Erythroblast (primary cell): ENCODE measurements at regions not wholly inside any gene's neighbourhood (a gene's known extent, or its start where the extent isn't known, plus 50 kb on each side); places are given as distances from the start of the nearest gene placed in this dataset.

ENCODE experiments used
- DNase-seq, 2 experiments: peaks; one replicate each; lab custom pipeline; 2025; lab: John Stamatoyannopoulos, UW
- GATA1 ChIP-seq: IDR thresholded peaks from 2 replicates; pipeline ENCODE4 v1.6.1; 2011; ENCODE audit warnings: low read depth, mild to moderate bottlenecking, control low read depth, low read length, moderate library complexity
- POLR2A ChIP-seq: IDR thresholded peaks from 2 replicates; pipeline ENCODE4 v1.6.1; 2011; ENCODE audit warnings: mild to moderate bottlenecking, low read length

GRCh38 chr2:21996339-21996738, 872.6 kb downstream of the TDRD15 start:
- no peak for DNase-seq
- TF ChIP-seq POLR2A = no peak
- no peak for TF ChIP-seq GATA1

DNA sequence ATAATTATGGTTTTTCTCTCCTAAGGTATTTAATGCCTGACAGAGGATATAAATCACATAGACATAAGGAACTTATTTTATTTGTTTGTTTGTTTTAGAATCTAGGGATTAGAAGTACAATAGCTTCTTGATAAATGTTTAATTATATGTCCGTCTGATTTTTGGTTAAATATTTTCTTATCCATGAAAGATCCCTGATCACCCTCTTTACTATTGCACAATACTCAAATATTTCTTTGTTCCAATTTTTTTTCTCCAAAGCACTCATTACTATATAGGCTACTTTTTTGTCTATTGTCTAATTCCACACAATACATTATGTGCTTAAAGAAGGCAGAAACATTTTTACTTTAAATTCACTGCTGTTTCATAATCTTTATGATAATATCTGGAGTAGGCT, 875.8 kb downstream of the TDRD15 start:
- no peak for TF ChIP-seq POLR2A
- TF ChIP-seq GATA1 = no peak
- DNase-seq = no peak

- DNase-seq = no peak
- TF ChIP-seq POLR2A (no peak), GATA1 (no peak)
Observed at GRCh38 chr2:22002066-22002465, 878.3 kb downstream of the TDRD15 start.

DNA sequence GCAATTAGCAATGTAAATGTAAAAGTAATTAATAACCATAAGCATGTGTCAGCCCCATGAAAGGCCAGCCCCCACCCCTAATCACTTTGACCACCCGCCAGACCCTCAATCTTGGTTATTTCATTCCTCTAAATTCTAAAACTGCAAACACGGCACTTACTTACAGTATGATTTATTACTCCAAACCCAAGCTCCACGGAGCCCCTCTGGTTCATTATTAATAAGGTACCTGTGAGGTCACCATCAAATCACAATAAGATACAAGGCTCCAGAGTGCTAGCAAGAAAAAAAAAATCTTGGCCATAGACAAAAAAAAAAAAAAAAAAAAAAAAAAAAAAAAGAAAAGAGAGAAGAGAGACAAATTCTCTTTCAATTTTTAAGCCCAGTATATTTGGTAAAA, 879.5 kb downstream of the TDRD15 start:
- TF ChIP-seq GATA1 (no peak), POLR2A (no peak)
- no peak for DNase-seq

- no peak for DNase-seq
Observed at GRCh38 chr2:22011048-22011447, 887.3 kb downstream of the TDRD15 start.

DNA sequence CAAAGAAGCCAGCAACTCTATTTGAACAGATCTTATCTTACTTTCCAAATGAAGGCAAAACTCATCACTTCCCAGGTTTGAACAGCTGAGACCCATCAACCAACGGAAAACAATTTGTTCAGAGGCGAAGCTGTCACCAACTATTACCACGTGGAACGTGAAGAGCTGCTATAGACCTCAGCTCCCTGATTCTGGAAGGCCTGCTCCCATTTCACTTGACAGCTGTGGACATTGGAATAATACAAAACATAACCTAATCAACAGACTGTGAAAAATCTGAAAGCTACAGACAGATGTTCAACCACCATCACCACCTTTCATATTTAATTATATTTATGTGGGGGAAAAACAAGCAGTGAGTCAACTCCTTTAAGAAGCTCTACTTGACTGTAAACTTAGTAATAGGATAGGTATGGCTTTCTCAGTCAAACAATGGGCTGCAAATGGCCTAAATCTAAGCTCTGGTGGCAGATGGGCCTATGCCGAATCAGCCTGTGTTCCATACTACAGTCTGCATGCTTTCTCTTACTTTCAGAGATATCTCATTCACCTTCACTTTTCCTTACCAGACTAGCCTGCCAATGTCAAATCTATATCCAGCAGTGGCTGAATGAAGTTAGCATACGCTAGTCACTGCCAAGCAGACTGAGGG, 896.4 kb downstream of the TDRD15 start:
- no peak for TF ChIP-seq GATA1
- TF ChIP-seq POLR2A = no peak
- DNase-seq = no peak

More at GRCh38 chr2:22011048-22011447, 887.3 kb downstream of the TDRD15 start:
- TF ChIP-seq POLR2A = no peak
- no peak for TF ChIP-seq GATA1

GRCh38 chr2:22027345-22028005, 903.7 kb downstream of the TDRD15 start:
- no peak for DNase-seq
- TF ChIP-seq POLR2A (no peak), GATA1 (no peak)

- DNase-seq = no peak
Observed at GRCh38 chr2:22035361-22035830, 911.6 kb downstream of the TDRD15 start.

GRCh38 chr2:22037274-22037673, 913.5 kb downstream of the TDRD15 start:
- TF ChIP-seq GATA1 = no peak
- no peak for TF ChIP-seq POLR2A
- DNase-seq = no peak

More at GRCh38 chr2:22035361-22035830, 911.6 kb downstream of the TDRD15 start:
- TF ChIP-seq POLR2A (no peak), GATA1 (no peak)

GRCh38 chr2:22043784-22044183, 920.0 kb downstream of the TDRD15 start:
- no peak for TF ChIP-seq POLR2A
- TF ChIP-seq GATA1 = no peak
- no peak for DNase-seq

DNA sequence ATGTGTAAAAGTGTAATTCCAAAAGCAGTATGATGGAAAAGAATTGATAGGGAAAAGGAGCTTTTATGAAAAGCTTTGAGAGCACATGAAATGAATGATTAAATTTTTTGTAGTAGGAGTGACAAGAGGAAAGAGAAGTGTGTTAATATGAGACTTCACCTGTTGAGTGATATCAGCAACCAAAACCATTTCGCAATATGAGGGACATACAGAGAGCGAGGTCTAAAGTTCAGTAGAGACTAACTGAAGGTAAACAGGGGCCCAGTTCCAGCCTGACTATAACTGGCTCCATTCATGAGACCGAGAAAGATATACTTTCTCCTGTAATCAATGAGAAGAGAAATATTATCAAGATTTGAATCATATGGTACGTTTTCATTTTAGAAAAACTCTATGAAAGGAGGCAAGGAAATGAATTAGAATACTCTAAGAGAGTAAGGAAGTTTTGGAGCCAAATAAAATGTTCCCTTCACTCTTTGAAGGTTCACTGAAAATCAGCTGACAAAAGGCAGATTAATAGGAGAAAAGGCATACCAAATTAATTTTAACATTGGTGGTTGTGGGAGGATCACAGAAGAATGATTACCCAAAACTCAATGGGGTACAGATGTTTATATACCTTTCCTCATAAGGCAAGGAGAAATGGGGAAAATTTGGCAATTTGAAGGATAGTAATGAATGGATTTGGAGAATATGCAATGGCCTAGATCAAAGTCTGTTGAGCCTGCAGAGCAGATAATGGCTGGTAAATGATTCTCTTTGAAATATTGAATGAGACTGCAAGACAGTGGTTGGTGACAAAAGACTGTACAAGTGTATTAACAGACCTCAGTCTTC, 932.2 kb downstream of the TDRD15 start:
- TF ChIP-seq POLR2A (no peak), GATA1 (no peak)
- no peak for DNase-seq

- no peak for TF ChIP-seq POLR2A
- TF ChIP-seq GATA1 = no peak
- DNase-seq = no peak
Observed at GRCh38 chr2:22056621-22057132, 932.9 kb downstream of the TDRD15 start.

- no peak for DNase-seq
- no peak for TF ChIP-seq POLR2A
- TF ChIP-seq GATA1 = no peak
Observed at GRCh38 chr2:22062679-22063078, 938.9 kb downstream of the TDRD15 start.

- no peak for DNase-seq
- TF ChIP-seq POLR2A (no peak), GATA1 (no peak)
Observed at GRCh38 chr2:22076454-22076853, 952.7 kb downstream of the TDRD15 start.
